ENCODE measurements at regions not wholly inside any gene's neighbourhood (a gene's known extent, or its start where the extent isn't known, plus 50 kb on each side); places are given as distances from the start of the nearest gene placed in this dataset.

GRCh38 chr3:107992976-107993684 lies 97.7 kb downstream of the CD47 start:
- DNase-seq = no peak

GRCh38 chr3:107990926-107991325 lies 99.9 kb downstream of the CD47 start:
- DNase-seq = no peak

- DNase-seq = no peak
Observed at GRCh38 chr3:107990433-107990832, 100.4 kb downstream of the CD47 start.

GRCh38 chr3:107989661-107990060 lies 101.2 kb downstream of the CD47 start:
- DNase-seq = no peak

- DNase-seq = peak; percentile 5
Observed at GRCh38 chr3:107988460-107989175, 102.2 kb downstream of the CD47 start.

GRCh38 chr3:107987036-107987939 lies 103.5 kb downstream of the CD47 start:
- no peak for DNase-seq

- DNase-seq = no peak
Observed at GRCh38 chr3:107986505-107986904, 104.3 kb downstream of the CD47 start.

- no peak for DNase-seq
Observed at GRCh38 chr3:107985496-107985895, 105.3 kb downstream of the CD47 start.

GRCh38 chr3:107983247-107983646 lies 107.6 kb downstream of the CD47 start:
- no peak for DNase-seq

GRCh38 chr3:107982165-107982564 lies 108.7 kb downstream of the CD47 start:
- DNase-seq = no peak

- no peak for DNase-seq
Observed at GRCh38 chr3:107981471-107982111, 109.2 kb downstream of the CD47 start.

GRCh38 chr3:107979538-107979937 lies 111.3 kb downstream of the CD47 start:
- DNase-seq = no peak

GRCh38 chr3:107978131-107979055 lies 112.4 kb downstream of the CD47 start:
- no peak for DNase-seq

- no peak for DNase-seq
Observed at GRCh38 chr3:107977221-107978130, 113.4 kb downstream of the CD47 start.

GRCh38 chr3:107976202-107976800 lies 114.5 kb downstream of the CD47 start:
- no peak for DNase-seq

- no peak for DNase-seq
Observed at GRCh38 chr3:107975529-107976201, 115.2 kb downstream of the CD47 start.

GRCh38 chr3:107973961-107974360 lies 116.9 kb downstream of the CD47 start:
- no peak for DNase-seq

GRCh38 chr3:107973152-107973551 lies 117.7 kb downstream of the CD47 start:
- no peak for DNase-seq

GRCh38 chr3:107970993-107971580 lies 119.7 kb downstream of the CD47 start:
- no peak for DNase-seq
